ENCODE measurements at regions not wholly inside any gene's neighbourhood (a gene's known extent, or its start where the extent isn't known, plus 50 kb on each side); places are given as distances from the start of the nearest gene placed in this dataset.
A peak's percentile ranks its signal among the peaks of the same experiment; 100 is the strongest.
"Not testable (repeated sequence)": the region's sequence is repeated elsewhere in the genome, so short reads cannot be mapped to it uniquely, and the experiment has no call there.

- DNase-seq (no peak), ATAC-seq (peak; percentile 72 to 75)
- Histone ChIP-seq H3K36me3 (no peaks in the 10 kb centered on the region), H3K4me3 (no peak overlapping the region), H3K4me1 (no peaks in the 10 kb centered on the region), H3K9me3 (no peaks in the 10 kb centered on the region), H3K27me3 (ENCODE audit: low read depth) (no peaks in the 10 kb centered on the region), H3K27ac (peak overlapping the region; percentile 37)
- intact Hi-C loops (cut with DNase I), result no loop called here
- no peak for TF ChIP-seq CTCF (IDR thresholded peaks at IDR 0.05)
Measured at GRCh38 chr4:72767618-72768302, 198.7 kb upstream of the ADAMTS3 start.

GRCh38 chr4:72765788-72766187 lies 196.8 kb upstream of the ADAMTS3 start:
- DNase-seq; H3K27me3 ChIP-seq (ENCODE audit: low read depth); intact Hi-C loops (cut with DNase I): not testable (repeated sequence)

GRCh38 chr4:72761368-72762038 lies 192.5 kb upstream of the ADAMTS3 start:
- H3K27me3 ChIP-seq (ENCODE audit: low read depth), result no peaks in the 10 kb centered on the region
- H3K36me3 ChIP-seq, result no peaks in the 10 kb centered on the region
- DNase-seq (no peak), ATAC-seq (no peak)
- no peak overlapping the region for H3K4me3 ChIP-seq
- intact Hi-C loops (cut with DNase I), result no loop called here
- H3K9me3 ChIP-seq, result no peaks in the 10 kb centered on the region
- no peak for TF ChIP-seq CTCF (IDR thresholded peaks at IDR 0.05)
- H3K4me1 ChIP-seq, result no peaks in the 10 kb centered on the region
- H3K27ac ChIP-seq, result no peak overlapping the region

More at GRCh38 chr4:72765788-72766187, 196.8 kb upstream of the ADAMTS3 start:
- not testable (repeated sequence) for H3K36me3 ChIP-seq, H3K27ac ChIP-seq, H3K4me1 ChIP-seq, H3K4me3 ChIP-seq, H3K9me3 ChIP-seq, ATAC-seq

GRCh38 chr4:72753414-72753813 lies 184.4 kb upstream of the ADAMTS3 start:
- H3K9me3 ChIP-seq; H3K36me3 ChIP-seq; ATAC-seq; intact Hi-C loops (cut with DNase I); H3K4me1 ChIP-seq; DNase-seq; H3K27me3 ChIP-seq (ENCODE audit: low read depth); H3K4me3 ChIP-seq; H3K27ac ChIP-seq: not testable (repeated sequence)

GRCh38 chr4:72744103-72744725 lies 175.2 kb upstream of the ADAMTS3 start:
- Histone ChIP-seq H3K36me3 (no peaks in the 10 kb centered on the region), H3K27me3 (ENCODE audit: low read depth) (no peaks in the 10 kb centered on the region), H3K27ac (no peak overlapping the region), H3K9me3 (no peaks in the 10 kb centered on the region), H3K4me1 (no peaks in the 10 kb centered on the region), H3K4me3 (no peak overlapping the region)
- DNase-seq (no peak), ATAC-seq (no peak)
- intact Hi-C loops (cut with DNase I), result no loop called here
- TF ChIP-seq CTCF (IDR thresholded peaks at IDR 0.05), result no peak

GRCh38 chr4:72743078-72743477 lies 174.1 kb upstream of the ADAMTS3 start:
- DNase-seq (no peak), ATAC-seq (no peak)
- Histone ChIP-seq H3K9me3 (no peaks in the 10 kb centered on the region), H3K27me3 (ENCODE audit: low read depth) (no peaks in the 10 kb centered on the region), H3K4me1 (no peaks in the 10 kb centered on the region), H3K27ac (no peak overlapping the region), H3K4me3 (no peak overlapping the region), H3K36me3 (no peaks in the 10 kb centered on the region)
- TF ChIP-seq CTCF (IDR thresholded peaks at IDR 0.05), result no peak
- intact Hi-C loops (cut with DNase I), result no loop called here
